ENCODE measurements at regions not wholly inside any gene's neighbourhood (a gene's known extent, or its start where the extent isn't known, plus 50 kb on each side); places are given as distances from the start of the nearest gene placed in this dataset.

GRCh38 chr19:31567776-31568175, 218.5 kb upstream of the TSHZ3 start:
- Histone ChIP-seq H3K27ac (no peak overlapping the region), H3K27me3 (peaks cover 0 to 3% of the 10 kb centered on the region in 2 donors), H3K36me3 (no peaks in the 10 kb centered on the region), H3K4me1 (no peaks in the 10 kb centered on the region), H3K4me3 (no peak overlapping the region), H3K9me3 (peaks cover 0 to 3% of the 10 kb centered on the region in 2 donors)
- ATAC-seq (no peak), DNase-seq (no peak)
- intact Hi-C loops (cut with DNase I), result no loop called here
- TF ChIP-seq, protein P1, sequence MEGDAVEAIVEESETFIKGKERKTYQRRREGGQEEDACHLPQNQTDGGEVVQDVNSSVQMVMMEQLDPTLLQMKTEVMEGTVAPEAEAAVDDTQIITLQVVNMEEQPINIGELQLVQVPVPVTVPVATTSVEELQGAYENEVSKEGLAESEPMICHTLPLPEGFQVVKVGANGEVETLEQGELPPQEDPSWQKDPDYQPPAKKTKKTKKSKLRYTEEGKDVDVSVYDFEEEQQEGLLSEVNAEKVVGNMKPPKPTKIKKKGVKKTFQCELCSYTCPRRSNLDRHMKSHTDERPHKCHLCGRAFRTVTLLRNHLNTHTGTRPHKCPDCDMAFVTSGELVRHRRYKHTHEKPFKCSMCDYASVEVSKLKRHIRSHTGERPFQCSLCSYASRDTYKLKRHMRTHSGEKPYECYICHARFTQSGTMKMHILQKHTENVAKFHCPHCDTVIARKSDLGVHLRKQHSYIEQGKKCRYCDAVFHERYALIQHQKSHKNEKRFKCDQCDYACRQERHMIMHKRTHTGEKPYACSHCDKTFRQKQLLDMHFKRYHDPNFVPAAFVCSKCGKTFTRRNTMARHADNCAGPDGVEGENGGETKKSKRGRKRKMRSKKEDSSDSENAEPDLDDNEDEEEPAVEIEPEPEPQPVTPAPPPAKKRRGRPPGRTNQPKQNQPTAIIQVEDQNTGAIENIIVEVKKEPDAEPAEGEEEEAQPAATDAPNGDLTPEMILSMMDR (IDR thresholded peaks at IDR 0.05), result no peak

GRCh38 chr19:31568724-31569123, 219.5 kb upstream of the TSHZ3 start:
- Histone ChIP-seq H3K36me3 (no peaks in the 10 kb centered on the region), H3K27me3 (peaks cover 0 to 12% of the 10 kb centered on the region in 2 donors), H3K9me3 (peaks cover 0 to 3% of the 10 kb centered on the region in 2 donors), H3K4me3 (no peak overlapping the region), H3K27ac (no peak overlapping the region), H3K4me1 (no peaks in the 10 kb centered on the region)
- TF ChIP-seq, protein P1 (IDR thresholded peaks at IDR 0.05), result no peak
- no peak for ATAC-seq
- intact Hi-C loops (cut with DNase I), result no loop called here
- DNase-seq, result no peak

DNA sequence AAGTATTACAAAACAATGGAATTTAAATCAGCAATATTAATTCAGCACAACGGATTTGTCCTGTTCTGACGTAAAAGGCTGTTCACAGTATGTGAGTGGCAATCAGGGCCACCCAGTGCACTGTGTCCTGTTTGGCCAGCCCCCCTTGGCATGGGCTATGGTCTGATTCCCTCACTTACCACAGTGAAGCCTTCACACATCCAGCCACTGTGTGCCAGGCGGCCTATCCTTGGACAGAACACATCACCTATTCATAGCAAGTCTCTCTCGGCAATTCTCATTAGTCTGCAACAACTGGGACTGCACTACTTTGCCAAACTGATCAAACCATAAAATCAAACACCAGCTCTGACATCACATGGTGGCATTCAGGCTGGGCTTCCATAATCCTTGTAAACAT, 221.5 kb upstream of the TSHZ3 start:
- H3K27ac ChIP-seq, result no peak overlapping the region
- intact Hi-C loops (cut with DNase I), result no loop called here
- ATAC-seq, result no peak
- peak in 1 of 4 donors; percentile 28 for DNase-seq
- no peak overlapping the region for H3K4me3 ChIP-seq
- no peaks in the 10 kb centered on the region for H3K36me3 ChIP-seq
- peaks cover 0 to 3% of the 10 kb centered on the region in 2 donors for H3K9me3 ChIP-seq
- H3K27me3 ChIP-seq, result peaks cover 0 to 13% of the 10 kb centered on the region in 2 donors
- no peaks in the 10 kb centered on the region for H3K4me1 ChIP-seq
- TF ChIP-seq, protein P1 (IDR thresholded peaks at IDR 0.05), result no peak

DNA sequence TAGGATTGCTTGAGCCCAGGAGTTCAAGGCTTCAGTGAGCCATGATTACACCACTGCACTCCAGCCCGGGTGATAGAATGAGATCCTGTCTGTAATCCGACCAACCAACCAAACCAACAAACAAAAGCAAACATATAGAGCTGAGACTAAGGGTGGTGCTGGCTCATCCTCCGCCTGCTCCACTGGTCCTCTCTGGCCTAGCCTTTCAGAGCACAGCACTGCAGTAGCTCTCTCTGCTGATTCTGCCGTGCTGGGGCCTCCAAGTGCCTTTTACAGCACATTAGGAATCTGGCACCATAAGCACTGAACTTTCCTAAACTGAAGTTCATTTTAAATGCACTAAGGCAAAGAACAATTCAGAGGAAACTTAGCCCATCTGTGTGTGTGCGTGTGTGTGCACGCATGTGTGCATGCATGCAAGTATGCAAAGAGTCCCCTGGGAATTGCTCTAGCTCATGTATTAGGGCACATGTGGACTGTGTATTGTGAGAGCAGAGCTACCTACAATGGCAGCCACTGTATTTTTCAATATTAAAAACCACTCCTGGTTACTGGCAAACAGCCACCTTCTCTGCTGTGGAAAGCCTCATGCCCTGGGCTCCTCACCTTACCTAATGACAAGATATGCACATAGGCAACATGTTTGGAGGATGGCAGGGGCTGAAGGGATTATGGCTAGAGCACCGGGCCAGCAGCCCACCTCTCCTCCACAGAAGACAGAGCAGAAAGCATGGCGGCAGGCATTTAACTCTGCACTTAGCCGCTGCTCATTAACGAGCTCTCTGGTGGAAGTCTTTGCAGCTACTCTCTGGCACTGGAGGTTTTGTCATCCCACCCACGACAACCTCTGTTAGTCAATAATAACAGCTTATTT, 223.1 kb upstream of the TSHZ3 start:
- Histone ChIP-seq H3K27ac (no peak overlapping the region), H3K4me1 (no peaks in the 10 kb centered on the region), H3K36me3 (no peaks in the 10 kb centered on the region), H3K27me3 (peaks cover 0 to 13% of the 10 kb centered on the region in 2 donors), H3K4me3 (no peak overlapping the region), H3K9me3 (no peaks in the 10 kb centered on the region)
- TF ChIP-seq, protein P1 (IDR thresholded peaks at IDR 0.05), result no peak
- intact Hi-C loops (cut with DNase I), result no loop called here
- DNase-seq (no peak), ATAC-seq (no peak)

- no peaks in the 10 kb centered on the region for H3K4me1 ChIP-seq
- peaks cover 0 to 13% of the 10 kb centered on the region in 2 donors for H3K27me3 ChIP-seq
- no peak overlapping the region for H3K27ac ChIP-seq
- no peaks in the 10 kb centered on the region for H3K9me3 ChIP-seq
- TF ChIP-seq, protein P1 (IDR thresholded peaks at IDR 0.05), result no peak
- no peak overlapping the region for H3K4me3 ChIP-seq
- no peaks in the 10 kb centered on the region for H3K36me3 ChIP-seq
- intact Hi-C loops (cut with DNase I), result no loop called here
- DNase-seq (no peak), ATAC-seq (no peak)
Measured at GRCh38 chr19:31572976-31573298, 223.7 kb upstream of the TSHZ3 start.
